GM18499 (cell line): ENCODE measurements at regions not wholly inside any gene's neighbourhood (a gene's known extent, or its start where the extent isn't known, plus 50 kb on each side); places are given as distances from the start of the nearest gene placed in this dataset.

ENCODE experiments used
- ATAC-seq: cut with Tn5 transposase; IDR thresholded peaks from one replicate; pipeline ENCODE4 v1.9.1; 2021; ENCODE audit warnings: moderate number of reproducible peaks; ENCODE audit not compliant: insufficient read depth, unreplicated experiment

GRCh38 chr5:4411664-4412063 lies 728.5 kb upstream of the ADAMTS16 start:
- ATAC-seq: no peak

- ATAC-seq: no peak
Measured at GRCh38 chr5:4413996-4414395, 726.1 kb upstream of the ADAMTS16 start.

- ATAC-seq: no peak
Measured at GRCh38 chr5:4418084-4418483, 722.0 kb upstream of the ADAMTS16 start.

- ATAC-seq: no peak
Measured at GRCh38 chr5:4419281-4419680, 720.8 kb upstream of the ADAMTS16 start.

- no peak for ATAC-seq
Measured at GRCh38 chr5:4420177-4420576, 720.0 kb upstream of the ADAMTS16 start.

- no peak for ATAC-seq
Measured at GRCh38 chr5:4420681-4421080, 719.4 kb upstream of the ADAMTS16 start.

- ATAC-seq: no peak
Measured at GRCh38 chr5:4422247-4422646, 717.9 kb upstream of the ADAMTS16 start.

GRCh38 chr5:4424895-4425294 lies 715.2 kb upstream of the ADAMTS16 start:
- no peak for ATAC-seq

- no peak for ATAC-seq
Measured at GRCh38 chr5:4440536-4440935, 699.6 kb upstream of the ADAMTS16 start.

- no peak for ATAC-seq
Measured at GRCh38 chr5:4442221-4442620, 697.9 kb upstream of the ADAMTS16 start.

GRCh38 chr5:4447657-4448056 lies 692.5 kb upstream of the ADAMTS16 start:
- ATAC-seq: no peak

GRCh38 chr5:4453655-4454054 lies 686.5 kb upstream of the ADAMTS16 start:
- ATAC-seq: no peak

- ATAC-seq: no peak
Measured at GRCh38 chr5:4479426-4479825, 660.7 kb upstream of the ADAMTS16 start.

- no peak for ATAC-seq
Measured at GRCh38 chr5:4480528-4481349, 659.4 kb upstream of the ADAMTS16 start.

GRCh38 chr5:4487581-4487980 lies 652.5 kb upstream of the ADAMTS16 start:
- no peak for ATAC-seq

GRCh38 chr5:4511996-4512656 lies 628.0 kb upstream of the ADAMTS16 start:
- ATAC-seq: no peak

GRCh38 chr5:4513381-4513780 lies 626.7 kb upstream of the ADAMTS16 start:
- ATAC-seq: no peak

GRCh38 chr5:4514067-4514648 lies 626.0 kb upstream of the ADAMTS16 start:
- no peak for ATAC-seq

- ATAC-seq: no peak
Measured at GRCh38 chr5:4518903-4519672, 621.0 kb upstream of the ADAMTS16 start.

- no peak for ATAC-seq
Measured at GRCh38 chr5:4520559-4520958, 619.6 kb upstream of the ADAMTS16 start.

- ATAC-seq: no peak
Measured at GRCh38 chr5:4523038-4523437, 617.1 kb upstream of the ADAMTS16 start.
